Panc1 (cell line): ENCODE measurements at regions not wholly inside any gene's neighbourhood (a gene's known extent, or its start where the extent isn't known, plus 50 kb on each side); places are given as distances from the start of the nearest gene placed in this dataset.

Experiments
- ATAC-seq: fragments of 200-7000 bp; cut with Tn5 transposase; 2 replicates; pipeline ENCODE4 v1.9.1; 2020; ENCODE audit warnings: mild to moderate bottlenecking, moderate library complexity
- BruUV-seq: library from RNA; stranded (reverse); fragments of 400-500 nt; replicated peaks from 2 replicates; lab custom pipeline; 2021; lab: Mats Ljungman, UMichigan
- CTCF ChIA-PET: fragments of 300-600 bp; sonication (Branson Sonifier 250); formaldehyde crosslinking; loops from one replicate; lab custom pipeline; 2022; ENCODE audit warnings: antibody characterized with exemption; lab: Charles Lee
- POLR2A ChIA-PET: fragments of 300-600 bp; sonication (Branson Sonifier 250); formaldehyde crosslinking; loops from one replicate; lab custom pipeline; 2022; ENCODE audit warnings: antibody characterized with exemption; lab: Charles Lee
- DNase-seq: peaks from one replicate; pipeline ENCODE4 v3.0.0-alpha.2; 2010; ENCODE audit warnings: low read depth, low spot score
- H3K27ac ChIP-seq: 2 replicates; pipeline ENCODE4 v1.5.1; 2011; ENCODE audit warnings: mild to moderate bottlenecking, low read length, inconsistent platforms
- H3K27me3 ChIP-seq: fragments of 200-500 bp; sonication (Bioruptor generic); 2 replicates; pipeline ENCODE4 v1.6.0; 2014; ENCODE audit warnings: low read length, inconsistent platforms; ENCODE audit not compliant: control insufficient read depth, insufficient read depth
- H3K36me3 ChIP-seq: fragments of 200-500 bp; sonication (Bioruptor generic); 2 replicates; pipeline ENCODE4 v1.5.1; 2014; ENCODE audit warnings: inconsistent platforms, mild to moderate bottlenecking, low read length, moderate library complexity; ENCODE audit not compliant: control insufficient read depth, insufficient read depth
- H3K4me1 ChIP-seq: 2 replicates; pipeline ENCODE4 v1.5.1; 2011; ENCODE audit warnings: inconsistent platforms, mild to moderate bottlenecking, low read length, moderate library complexity; ENCODE audit not compliant: control insufficient read depth, insufficient read depth
- H3K4me3 ChIP-seq, 2 experiments: 2 replicates each; pipeline ENCODE4 v1.5.1; 2011 to 2012; ENCODE audit warnings: low read depth in 2 of 2, low read length in 2 of 2, mild to moderate bottlenecking in 2 of 2, inconsistent platforms in 1 of 2, moderate library complexity in 1 of 2
- H3K9me3 ChIP-seq: fragments of 200-500 bp; sonication (Bioruptor generic); 2 replicates; pipeline ENCODE4 v1.5.1; 2014; ENCODE audit warnings: low read depth, mild to moderate bottlenecking, inconsistent platforms, low read length, moderate library complexity; ENCODE audit not compliant: control insufficient read depth, insufficient read depth
- CTCF ChIP-seq: fragments of 450-650 bp; IDR thresholded peaks from 2 replicates; pipeline ENCODE4 v1.5.1; 2017; ENCODE audit warnings: mild to moderate bottlenecking
- POLR2AphosphoS5 ChIP-seq: IDR thresholded peaks from 2 replicates; pipeline ENCODE4 v1.6.1; 2012; ENCODE audit warnings: mild to moderate bottlenecking, low read depth, low read length, moderate library complexity
- REST ChIP-seq, 2 experiments: IDR thresholded peaks; 2 replicates each; pipeline ENCODE4 v1.6.1; 2011 to 2012; ENCODE audit warnings: low read depth in 2 of 2, control low read depth in 1 of 2, low read length in 1 of 2, mild to moderate bottlenecking in 1 of 2, moderate library complexity in 1 of 2; ENCODE audit not compliant: insufficient read depth in 1 of 2
- SIN3A ChIP-seq: IDR thresholded peaks from 2 replicates; pipeline ENCODE4 v1.6.1; 2012; ENCODE audit warnings: low read depth, mild to moderate bottlenecking, low read length, moderate library complexity, borderline replicate concordance; ENCODE audit not compliant: insufficient read depth
- TCF7L2 ChIP-seq: IDR thresholded peaks from 2 replicates; pipeline ENCODE4 v1.6.1; 2011; ENCODE audit warnings: mild to moderate bottlenecking, low read depth, low read length, inconsistent platforms
- in situ Hi-C: cut with HindIII; loops from 2 replicates; pipeline ENCODE4 v1.10.0; 2016; ENCODE audit warnings: low sequenced_read_pairs, low pct_unique_long_range_greater_than_20kb
- intact Hi-C: fragments of 100-400 bp; cut with micrococcal nuclease; formaldehyde crosslinking; loops from one replicate; pipeline ENCODE4 v1.10.0; 2022; ENCODE audit not compliant: unreplicated experiment

- Histone ChIP-seq H3K4me3 (no peak overlapping the region), H3K27ac (no peak overlapping the region; the same call in 1 of the 2 replicates), H3K36me3 (no peaks in the 10 kb centered on the region), H3K4me1 (no peaks in the 10 kb centered on the region), H3K9me3 (no peaks in the 10 kb centered on the region), H3K27me3 (no peaks in the 10 kb centered on the region)
- in situ Hi-C loops = no loop called here
- POLR2A ChIA-PET = no interaction called here
- DNase-seq (no peak), ATAC-seq (no peak)
- BruUV-seq = no TSS peak
- CTCF ChIA-PET = no interaction called here
- no peak for TF ChIP-seq TCF7L2
- no peak for TF ChIP-seq SIN3A
- no peak for TF ChIP-seq POLR2AphosphoS5
- TF ChIP-seq CTCF = no peak
- TF ChIP-seq REST (IDR thresholded peaks at IDR 0.05; ENCODE audit: insufficient read depth in 1 of 2, low read depth in 2 of 2, low read length in 1 of 2) = no peak
- intact Hi-C loops = no loop called here
These were observed 100.3 kb upstream of the TFPI start for GRCh38 chr2:187654535-187654934.

- POLR2A ChIA-PET = no interaction called here
- BruUV-seq = no TSS peak
- Histone ChIP-seq H3K9me3 (no peaks in the 10 kb centered on the region), H3K4me3 (no peak overlapping the region), H3K4me1 (no peaks in the 10 kb centered on the region), H3K36me3 (no peaks in the 10 kb centered on the region), H3K27me3 (no peaks in the 10 kb centered on the region), H3K27ac (no peak overlapping the region; the same call in 1 of the 2 replicates)
- ATAC-seq (no peak), DNase-seq (no peak)
- in situ Hi-C loops (no loop called here), intact Hi-C loops (no loop called here)
- CTCF ChIA-PET = no interaction called here
- no peak for TF ChIP-seq REST (IDR thresholded peaks at IDR 0.05; ENCODE audit: insufficient read depth in 1 of 2, low read depth in 2 of 2, low read length in 1 of 2)
- TF ChIP-seq SIN3A = no peak
- TF ChIP-seq POLR2AphosphoS5 = no peak
- no peak for TF ChIP-seq TCF7L2
- no peak for TF ChIP-seq CTCF
These were observed 100.8 kb upstream of the TFPI start for GRCh38 chr2:187655001-187655400.
